ENCODE measurements at regions not wholly inside any gene's neighbourhood (a gene's known extent, or its start where the extent isn't known, plus 50 kb on each side); places are given as distances from the start of the nearest gene placed in this dataset.

GRCh38 chr4:185885075-185885474, 73.1 kb upstream of the SORBS2 start:
- Histone ChIP-seq H3K9me3 (ENCODE audit: control insufficient read depth in 4 of 4, insufficient read depth in 3 of 4, low read length in 3 of 4) (peaks cover 0 to 2% (median 0%) of the 10 kb centered on the region in 4 donors), H3K9ac (ENCODE audit: insufficient read depth in 1 of 2, low read length in 2 of 2) (no peak overlapping the region), H3K36me3 (ENCODE audit: control insufficient read depth in 4 of 4, insufficient read depth in 4 of 4, low read length in 4 of 4) (no peaks in the 10 kb centered on the region), H3K27me3 (ENCODE audit: control insufficient read depth in 3 of 3, insufficient read depth in 3 of 3, low read length in 2 of 3) (no peaks in the 10 kb centered on the region), H3K4me3 (no peak overlapping the region), H3K4me1 (ENCODE audit: control insufficient read depth in 5 of 5, insufficient read depth in 5 of 5, low read length in 5 of 5) (peaks cover 0 to 6% (median 0%) of the 10 kb centered on the region in 5 donors), H3K27ac (ENCODE audit: low read depth in 1 of 2, low read length in 1 of 2) (no peak overlapping the region)
- WGBS, 2 donors, result 84 to 87% methylated on average over 6 of the region's 6 CpGs
- no peak for DNase-seq
- no peak for TF ChIP-seq CTCF (IDR thresholded peaks at IDR 0.05; ENCODE audit: control extremely low read depth, extremely low read depth)
- no peak for ATAC-seq (ENCODE audit: insufficient read depth, low FRiP score)

- Histone ChIP-seq H3K27me3 (ENCODE audit: control insufficient read depth in 3 of 3, insufficient read depth in 3 of 3, low read length in 2 of 3) (no peaks in the 10 kb centered on the region), H3K9me3 (ENCODE audit: control insufficient read depth in 4 of 4, insufficient read depth in 3 of 4, low read length in 3 of 4) (peaks cover 0 to 2% (median 0%) of the 10 kb centered on the region in 4 donors), H3K9ac (ENCODE audit: insufficient read depth in 1 of 2, low read length in 2 of 2) (no peak overlapping the region), H3K4me3 (no peak overlapping the region), H3K4me1 (ENCODE audit: control insufficient read depth in 5 of 5, insufficient read depth in 5 of 5, low read length in 5 of 5) (peaks cover 0 to 5% (median 0%) of the 10 kb centered on the region in 5 donors), H3K36me3 (ENCODE audit: control insufficient read depth in 4 of 4, insufficient read depth in 4 of 4, low read length in 4 of 4) (no peaks in the 10 kb centered on the region), H3K27ac (ENCODE audit: low read depth in 1 of 2, low read length in 1 of 2) (no peak overlapping the region)
- ATAC-seq (ENCODE audit: insufficient read depth, low FRiP score) (no peak), DNase-seq (no peak)
- 80 to 88% methylated on average over 6 of the region's 6 CpGs for WGBS, 2 donors
- no peak for TF ChIP-seq CTCF (IDR thresholded peaks at IDR 0.05; ENCODE audit: control extremely low read depth, extremely low read depth)
Observed at GRCh38 chr4:185885604-185886003, 73.6 kb upstream of the SORBS2 start.

DNA sequence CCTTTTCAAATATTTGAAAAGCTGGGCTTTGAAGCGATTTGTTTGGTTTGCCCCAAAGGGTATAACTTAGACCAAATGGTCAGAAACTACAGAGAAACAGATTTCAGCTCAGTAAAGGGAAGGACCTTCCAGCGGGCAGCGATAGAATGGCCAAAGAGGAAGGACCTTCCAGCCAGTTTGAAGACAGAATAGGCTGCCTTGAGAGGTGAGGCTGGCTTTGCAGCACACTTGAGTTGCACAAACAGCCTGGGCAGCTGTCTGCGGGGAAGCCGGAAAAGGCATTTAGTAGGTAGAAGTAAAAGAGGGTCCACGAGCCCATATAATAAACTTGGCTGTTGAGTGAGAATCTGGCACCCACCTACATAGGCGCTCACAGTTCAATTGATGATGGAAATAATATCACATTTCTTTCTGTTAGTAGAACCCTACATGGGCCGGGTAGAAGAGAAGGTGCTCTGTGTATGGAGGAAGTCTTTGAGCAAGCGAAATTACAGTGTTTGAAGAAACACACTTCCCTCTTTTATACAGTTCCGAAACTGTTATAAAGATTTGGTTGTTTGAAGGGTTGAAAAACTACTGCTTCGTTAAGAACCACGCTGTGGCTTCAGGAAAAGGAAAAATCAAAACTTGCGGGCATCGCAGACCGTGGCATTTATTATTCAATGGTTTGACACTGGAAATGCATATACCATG, 75.0 kb upstream of the SORBS2 start:
- WGBS, 2 donors, result 41 to 72% methylated on average over 15 of the region's 15 CpGs
- H3K27me3 ChIP-seq (ENCODE audit: control insufficient read depth in 3 of 3, insufficient read depth in 3 of 3, low read length in 2 of 3), result no peaks in the 10 kb centered on the region
- TF ChIP-seq CTCF (IDR thresholded peaks at IDR 0.05; ENCODE audit: control extremely low read depth, extremely low read depth), result no peak

GRCh38 chr4:185888676-185889075, 76.7 kb upstream of the SORBS2 start:
- Histone ChIP-seq H3K9me3 (ENCODE audit: control insufficient read depth in 4 of 4, insufficient read depth in 3 of 4, low read length in 3 of 4) (peaks cover 0 to 2% (median 0%) of the 10 kb centered on the region in 4 donors), H3K9ac (ENCODE audit: insufficient read depth in 1 of 2, low read length in 2 of 2) (no peak overlapping the region), H3K27ac (ENCODE audit: low read depth in 1 of 2, low read length in 1 of 2) (no peak overlapping the region), H3K4me3 (no peak overlapping the region), H3K27me3 (ENCODE audit: control insufficient read depth in 3 of 3, insufficient read depth in 3 of 3, low read length in 2 of 3) (no peaks in the 10 kb centered on the region), H3K36me3 (ENCODE audit: control insufficient read depth in 4 of 4, insufficient read depth in 4 of 4, low read length in 4 of 4) (no peaks in the 10 kb centered on the region), H3K4me1 (ENCODE audit: control insufficient read depth in 5 of 5, insufficient read depth in 5 of 5, low read length in 5 of 5) (no peaks in the 10 kb centered on the region)
- DNase-seq, result no peak
- TF ChIP-seq CTCF (IDR thresholded peaks at IDR 0.05; ENCODE audit: control extremely low read depth, extremely low read depth), result no peak
- 94 to 97% methylated on average over 7 of the region's 7 CpGs for WGBS, 2 donors
- no peak for ATAC-seq (ENCODE audit: insufficient read depth, low FRiP score)

More for the DNA sequence above, 75.0 kb upstream of the SORBS2 start:
- DNase-seq (no peak), ATAC-seq (ENCODE audit: insufficient read depth, low FRiP score) (no peak)
- peaks cover 0 to 2% (median 0%) of the 10 kb centered on the region in 4 donors for H3K9me3 ChIP-seq (ENCODE audit: control insufficient read depth in 4 of 4, insufficient read depth in 3 of 4, low read length in 3 of 4)
- H3K36me3 ChIP-seq (ENCODE audit: control insufficient read depth in 4 of 4, insufficient read depth in 4 of 4, low read length in 4 of 4), result no peaks in the 10 kb centered on the region
- no peak overlapping the region for H3K27ac ChIP-seq (ENCODE audit: low read depth in 1 of 2, low read length in 1 of 2)
- no peaks in the 10 kb centered on the region for H3K4me1 ChIP-seq (ENCODE audit: control insufficient read depth in 5 of 5, insufficient read depth in 5 of 5, low read length in 5 of 5)
- no peak overlapping the region for H3K4me3 ChIP-seq
- no peak overlapping the region for H3K9ac ChIP-seq (ENCODE audit: insufficient read depth in 1 of 2, low read length in 2 of 2)
